Activated CD4-positive, alpha-beta memory T cell treated with anti-CD3 and anti-CD28 coated beads, Interleukin-2, amount 10 ng/mL, durations not matched to agents 7 days and 5 days (primary cell): ENCODE measurements at regions not wholly inside any gene's neighbourhood (a gene's known extent, or its start where the extent isn't known, plus 50 kb on each side); places are given as distances from the start of the nearest gene placed in this dataset.
"Not testable (repeated sequence)": the region's sequence is repeated elsewhere in the genome, so short reads cannot be mapped to it uniquely, and the experiment has no call there.

ENCODE experiments used
- CTCF ChIA-PET: fragments of 350-600 bp; sonication (Branson Sonifier 250); formaldehyde crosslinking; loops from one replicate; lab custom pipeline; 2021; ENCODE audit warnings: antibody characterized with exemption, inconsistent platforms; lab: Charles Lee
- POLR2A ChIA-PET: fragments of 350-600 bp; sonication (Branson Sonifier 250); formaldehyde crosslinking; loops from one replicate; lab custom pipeline; 2021; ENCODE audit warnings: antibody characterized with exemption; lab: Charles Lee
- DNase-seq: peaks from one replicate; pipeline ENCODE4 v3.0.0-alpha.2; 2020
- H3K27ac Mint-ChIP-seq: one replicate; pipeline ENCODE4 v1.8.0; 2021; ENCODE audit warnings: mild to moderate bottlenecking, mixed read lengths
- H3K27me3 Mint-ChIP-seq: one replicate; pipeline ENCODE4 v1.8.0; 2021; ENCODE audit warnings: mixed read lengths
- H3K36me3 Mint-ChIP-seq: one replicate; pipeline ENCODE4 v1.8.0; 2021; ENCODE audit warnings: low read depth, mixed read lengths
- H3K4me1 Mint-ChIP-seq: one replicate; pipeline ENCODE4 v1.8.0; 2021; ENCODE audit warnings: mixed read lengths
- H3K4me3 Mint-ChIP-seq: one replicate; pipeline ENCODE4 v1.8.0; 2021; ENCODE audit warnings: mild to moderate bottlenecking, mixed read lengths
- H3K9me3 Mint-ChIP-seq: one replicate; pipeline ENCODE4 v1.8.0; 2021; ENCODE audit warnings: mixed read lengths

DNA sequence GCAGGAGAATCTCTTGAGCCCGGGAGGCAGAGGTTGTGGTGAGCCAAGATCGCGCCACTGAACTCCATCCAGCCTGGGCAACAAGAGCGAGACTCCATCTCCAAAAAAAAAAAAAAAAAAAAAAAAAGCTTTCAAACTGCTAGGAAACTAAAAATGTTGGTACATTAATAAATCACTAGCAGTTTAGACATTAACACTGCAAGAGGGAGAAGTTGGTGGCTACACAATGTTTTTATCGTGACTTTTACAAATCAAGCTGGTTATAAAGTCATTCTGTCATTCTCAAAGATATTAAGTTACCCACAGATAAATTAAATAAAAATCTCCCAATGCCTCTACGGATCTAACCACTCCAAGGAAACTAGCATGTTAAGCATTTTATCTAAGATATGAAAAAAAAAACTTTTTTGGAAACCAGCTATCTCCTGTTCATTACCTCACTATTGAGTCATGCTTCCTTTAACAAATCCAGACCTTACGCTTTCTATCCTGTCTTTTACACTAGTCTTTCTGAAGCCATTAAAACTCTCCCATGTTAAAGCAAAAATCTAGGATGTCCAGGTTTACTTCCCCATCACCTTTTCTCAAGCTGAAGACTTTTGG lies 85.9 kb upstream of the SMURF2 start:
- no peaks in the 10 kb centered on the region for H3K9me3 Mint-ChIP-seq
- POLR2A ChIA-PET, result no interaction called here

DNA sequence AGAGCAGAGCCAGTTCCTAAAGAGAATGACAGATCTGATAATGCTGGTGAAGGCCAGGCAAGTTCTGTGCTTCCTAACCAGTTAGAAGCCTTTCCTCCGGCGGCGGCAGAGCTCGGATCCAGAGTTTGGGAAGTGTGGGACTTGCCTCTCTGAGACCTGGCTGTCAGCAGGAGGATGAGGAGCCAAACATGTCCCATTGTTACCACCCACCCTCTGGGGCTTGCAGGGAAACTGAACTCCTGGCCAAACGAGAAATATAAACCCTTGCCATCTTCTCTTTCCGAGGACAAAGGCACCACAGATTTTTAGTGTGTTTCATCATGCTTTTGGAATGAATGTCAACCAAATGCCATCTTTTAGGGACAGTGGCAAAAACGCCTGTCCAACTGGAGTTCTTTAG lies 80.2 kb upstream of the SMURF2 start:
- CTCF ChIA-PET, result no interaction called here
- no peaks in the 10 kb centered on the region for H3K9me3 Mint-ChIP-seq
- H3K27ac Mint-ChIP-seq, result no peak overlapping the region
- peaks cover 5% of the 10 kb centered on the region for H3K4me1 Mint-ChIP-seq
- no peak for DNase-seq
- H3K36me3 Mint-ChIP-seq, result peaks cover 5% of the 10 kb centered on the region
- no peak overlapping the region for H3K4me3 Mint-ChIP-seq
- H3K27me3 Mint-ChIP-seq, result no peaks in the 10 kb centered on the region
- POLR2A ChIA-PET, result no interaction called here

More for the DNA sequence above, 85.9 kb upstream of the SMURF2 start:
- no peak for DNase-seq
- no peak overlapping the region for H3K4me3 Mint-ChIP-seq
- no peak overlapping the region for H3K27ac Mint-ChIP-seq
- H3K4me1 Mint-ChIP-seq, result peaks cover 4% of the 10 kb centered on the region
- CTCF ChIA-PET, result interaction anchor here (0.7 to 0.9 kb wide), 2 partner anchors 39 to 530 kb away, joined by 5 to 6 read pairs; no protein-coding TSS in a partner anchor
- H3K36me3 Mint-ChIP-seq, result peaks cover 35% of the 10 kb centered on the region
- no peaks in the 10 kb centered on the region for H3K27me3 Mint-ChIP-seq

DNA sequence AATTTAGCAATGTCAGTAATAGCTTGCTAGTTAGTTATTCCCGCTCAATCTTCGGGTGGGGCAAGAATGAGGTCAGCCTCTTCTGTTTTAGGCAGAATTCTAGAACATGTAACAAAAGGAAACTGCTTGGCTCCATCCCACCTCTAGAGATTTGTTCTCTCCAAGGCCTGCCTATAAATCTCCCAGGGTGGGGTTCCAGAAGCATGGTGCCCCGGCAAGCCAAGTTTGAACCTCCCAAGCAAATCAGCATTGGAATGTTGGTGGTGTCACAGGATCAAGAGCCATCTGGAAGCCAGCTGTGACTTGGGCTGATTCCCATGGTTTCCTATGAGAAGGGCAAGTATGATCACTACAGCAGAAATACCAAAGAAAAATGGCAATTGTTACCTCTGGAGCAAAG lies 79.8 kb upstream of the SMURF2 start:
- H3K36me3 Mint-ChIP-seq, H3K9me3 Mint-ChIP-seq, H3K4me3 Mint-ChIP-seq, H3K27me3 Mint-ChIP-seq, H3K4me1 Mint-ChIP-seq, DNase-seq, CTCF ChIA-PET, POLR2A ChIA-PET, H3K27ac Mint-ChIP-seq: not testable (repeated sequence)

DNA sequence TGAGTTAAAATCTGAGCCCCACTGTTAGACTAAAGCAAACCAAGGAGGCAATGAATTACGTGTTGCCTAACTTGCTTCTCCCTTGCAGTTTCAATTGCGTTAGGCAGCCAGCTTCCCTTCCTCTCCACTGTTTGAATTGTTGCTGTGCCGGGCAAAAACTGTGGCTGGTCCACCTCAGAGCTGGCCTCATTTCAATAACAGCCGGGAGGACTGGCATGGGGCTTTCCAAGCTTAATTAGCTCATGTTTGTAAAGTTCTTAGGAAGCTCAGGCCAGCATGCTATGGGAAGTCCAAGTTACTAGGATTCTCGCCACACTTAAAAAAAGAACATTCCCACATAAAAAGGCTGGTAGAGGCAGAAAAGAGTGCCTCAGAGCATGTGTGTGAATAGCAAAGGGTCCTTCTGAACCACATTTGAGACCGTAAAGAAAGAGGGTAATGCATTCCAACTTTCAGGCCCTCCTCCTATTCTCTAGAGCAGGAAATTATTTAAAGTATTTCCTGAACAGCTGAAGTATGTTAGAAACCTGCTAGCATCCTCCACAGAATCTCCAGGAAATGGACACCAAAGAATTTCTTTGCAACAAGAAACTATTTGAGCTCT lies 79.0 kb upstream of the SMURF2 start:
- Mint-ChIP-seq H3K36me3 (no peaks in the 10 kb centered on the region), H3K4me3 (no peak overlapping the region), H3K4me1 (peaks cover 11% of the 10 kb centered on the region), H3K9me3 (no peaks in the 10 kb centered on the region), H3K27me3 (no peaks in the 10 kb centered on the region), H3K27ac (no peak overlapping the region)
- no peak for DNase-seq
- ChIA-PET POLR2A (no interaction called here), CTCF (interaction anchor here (0.6 kb wide), 1 partner anchor 166 kb away, joined by 3 read pairs; no protein-coding TSS in a partner anchor)

DNA sequence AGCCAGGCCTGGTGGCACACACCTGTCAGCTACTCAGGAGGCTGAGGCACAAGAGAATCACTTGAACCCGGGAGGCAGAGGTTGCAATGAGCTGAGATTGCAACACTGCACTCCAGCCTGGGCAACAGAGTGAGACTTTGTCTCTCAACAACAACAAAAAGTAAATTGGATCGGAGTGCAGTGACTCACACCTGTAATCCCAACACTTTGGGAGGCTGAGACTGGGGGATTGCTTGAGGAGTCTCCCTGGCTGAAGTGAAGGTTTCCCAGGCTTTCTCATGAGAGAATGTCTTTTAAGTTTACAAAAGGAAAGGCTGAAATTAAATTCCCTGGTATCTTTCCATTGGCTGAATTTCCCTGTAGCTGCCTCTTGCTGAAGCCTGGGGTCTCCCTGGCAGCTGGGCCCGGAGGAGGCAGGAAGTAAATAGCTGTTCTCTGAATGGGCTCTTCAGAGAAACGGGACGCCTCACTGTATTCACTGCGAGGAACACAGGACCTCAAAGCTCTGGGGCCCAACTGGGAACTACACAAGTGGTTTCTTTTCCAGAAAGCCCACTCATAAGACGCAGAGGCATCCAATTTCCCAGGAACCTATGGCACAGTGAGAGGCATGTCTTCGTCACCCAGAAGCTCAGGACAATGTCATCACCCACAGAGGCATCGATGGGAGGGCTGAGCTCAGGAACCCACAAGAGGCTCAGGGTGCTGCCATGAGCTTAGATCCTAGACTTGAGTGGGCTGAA lies 77.4 kb upstream of the SMURF2 start:
- Mint-ChIP-seq H3K4me3 (no peak overlapping the region), H3K27ac (no peak overlapping the region), H3K9me3 (no peaks in the 10 kb centered on the region), H3K36me3 (no peaks in the 10 kb centered on the region), H3K27me3 (no peaks in the 10 kb centered on the region), H3K4me1 (peaks cover 11% of the 10 kb centered on the region)
- no peak for DNase-seq
- POLR2A ChIA-PET, result interaction anchor here (1.0 to 2.3 kb wide), 2 partner anchors 78 to 233 kb away, joined by 3 to 6 read pairs; partner anchors contain the start of genes CEP95, DDX5 and SMURF2
- CTCF ChIA-PET, result interaction anchor here (1.2 to 1.6 kb wide), 2 partner anchors 90 to 92 kb away, joined by 3 to 8 read pairs; no protein-coding TSS in a partner anchor

DNA sequence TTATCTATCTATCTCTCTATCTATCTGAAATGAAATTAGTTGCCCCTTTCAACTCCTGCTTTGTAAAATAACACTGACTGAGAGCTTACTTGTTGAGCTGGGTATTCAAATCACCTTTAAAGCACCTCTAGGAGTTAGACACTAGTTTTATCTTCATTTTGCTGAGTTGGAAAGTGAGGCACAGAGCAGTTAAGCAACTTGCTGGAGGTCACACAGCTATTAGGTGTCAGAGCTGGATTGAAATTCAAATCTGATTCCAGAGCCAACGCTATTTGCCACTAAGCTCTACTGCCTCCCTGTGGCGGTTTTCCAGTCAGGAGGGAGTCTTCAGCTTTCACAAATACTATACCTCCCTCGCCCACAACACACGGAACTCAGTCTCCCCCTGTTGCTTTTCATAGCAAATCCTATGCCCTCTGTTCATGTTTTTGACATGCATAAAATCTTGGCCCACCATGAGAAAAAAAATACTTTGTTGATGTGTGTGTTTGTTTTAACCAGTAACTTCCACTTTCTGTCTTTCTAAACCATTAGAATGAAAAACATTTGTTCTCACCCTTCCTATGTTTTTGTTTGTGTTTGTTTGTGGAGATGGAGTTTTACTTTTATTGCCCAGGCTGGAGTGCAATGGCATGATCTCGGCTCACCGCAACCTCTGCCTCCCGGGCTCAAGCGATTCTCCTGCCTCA lies 74.8 kb upstream of the SMURF2 start:
- H3K4me1 Mint-ChIP-seq, result peaks cover 11% of the 10 kb centered on the region
- no peak overlapping the region for H3K27ac Mint-ChIP-seq
- DNase-seq, result peak; percentile 71
- H3K36me3 Mint-ChIP-seq, result no peaks in the 10 kb centered on the region
- H3K9me3 Mint-ChIP-seq, result no peaks in the 10 kb centered on the region
- ChIA-PET CTCF (interaction anchor here (0.7 to 2.0 kb wide), 19 partner anchors 10 to 318 kb away, joined by 3 to 12 read pairs (median 7); partner anchors contain the start of genes POLG2 and SMURF2), POLR2A (interaction anchor here (1.1 to 2.0 kb wide), 6 partner anchors 23 to 313 kb away, joined by 3 to 7 read pairs (median 4); partner anchors contain the start of genes CEP95 and POLG2)
- H3K27me3 Mint-ChIP-seq, result no peaks in the 10 kb centered on the region
- H3K4me3 Mint-ChIP-seq, result no peak overlapping the region

DNA sequence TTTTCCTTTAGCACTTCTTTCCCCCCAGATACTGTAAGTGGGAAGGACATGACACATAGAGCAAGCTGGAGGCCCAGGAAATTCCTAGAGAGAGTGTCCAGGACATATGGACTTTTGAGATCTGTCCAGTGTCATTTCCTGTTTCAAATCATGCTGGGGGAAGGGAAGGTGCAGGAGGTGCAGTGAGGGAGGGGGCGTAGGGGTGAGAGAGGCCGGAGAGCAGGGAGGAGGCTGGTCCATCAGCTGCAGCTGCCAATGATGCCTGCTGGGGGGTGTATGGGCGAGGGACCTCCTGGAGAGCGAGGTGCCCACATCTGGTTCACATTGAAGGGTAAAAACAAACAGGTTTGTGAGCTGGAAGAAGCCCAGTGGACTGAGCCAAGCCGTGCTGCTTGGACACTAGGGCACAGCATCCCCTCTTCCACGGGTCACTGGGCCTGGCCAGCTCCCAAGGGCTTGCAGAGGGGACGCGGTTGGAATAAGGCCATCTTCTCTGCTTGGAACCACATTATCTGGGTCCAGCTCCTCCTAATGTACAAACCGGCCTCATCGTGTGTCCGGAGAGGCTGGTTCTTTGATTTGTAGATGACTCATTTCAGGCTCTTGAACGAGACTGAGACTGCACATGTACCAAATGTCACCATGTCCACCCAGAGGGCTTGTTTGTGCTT lies 70.4 kb upstream of the SMURF2 start:
- no peak overlapping the region for H3K4me3 Mint-ChIP-seq
- no peaks in the 10 kb centered on the region for H3K9me3 Mint-ChIP-seq
- peaks cover 7% of the 10 kb centered on the region for H3K4me1 Mint-ChIP-seq
- ChIA-PET CTCF (no interaction called here), POLR2A (no interaction called here)
- H3K27ac Mint-ChIP-seq, result no peak overlapping the region
- no peaks in the 10 kb centered on the region for H3K27me3 Mint-ChIP-seq
- no peaks in the 10 kb centered on the region for H3K36me3 Mint-ChIP-seq
- no peak for DNase-seq

DNA sequence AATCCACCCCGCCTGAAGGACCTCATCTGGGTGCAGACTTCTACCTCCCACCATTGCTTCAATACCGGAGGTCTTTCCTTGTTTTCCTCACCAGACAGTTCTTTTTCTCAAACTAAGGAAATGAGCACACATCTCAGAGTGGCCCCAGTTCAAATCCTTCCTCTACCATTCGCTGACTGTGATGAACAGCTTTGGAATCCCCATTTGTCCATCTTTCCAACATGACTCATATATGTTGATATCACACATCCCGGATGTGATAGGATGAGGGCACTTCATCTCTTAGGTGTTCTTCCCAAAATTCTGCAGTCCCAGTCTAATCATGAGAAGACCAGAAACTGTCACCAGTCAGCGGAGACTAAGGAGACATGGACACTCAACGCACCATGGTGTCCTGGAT lies 67.9 kb upstream of the SMURF2 start:
- H3K4me3 Mint-ChIP-seq, H3K4me1 Mint-ChIP-seq, DNase-seq, H3K27me3 Mint-ChIP-seq, H3K36me3 Mint-ChIP-seq, POLR2A ChIA-PET, H3K9me3 Mint-ChIP-seq, CTCF ChIA-PET, H3K27ac Mint-ChIP-seq: not testable (repeated sequence)

DNA sequence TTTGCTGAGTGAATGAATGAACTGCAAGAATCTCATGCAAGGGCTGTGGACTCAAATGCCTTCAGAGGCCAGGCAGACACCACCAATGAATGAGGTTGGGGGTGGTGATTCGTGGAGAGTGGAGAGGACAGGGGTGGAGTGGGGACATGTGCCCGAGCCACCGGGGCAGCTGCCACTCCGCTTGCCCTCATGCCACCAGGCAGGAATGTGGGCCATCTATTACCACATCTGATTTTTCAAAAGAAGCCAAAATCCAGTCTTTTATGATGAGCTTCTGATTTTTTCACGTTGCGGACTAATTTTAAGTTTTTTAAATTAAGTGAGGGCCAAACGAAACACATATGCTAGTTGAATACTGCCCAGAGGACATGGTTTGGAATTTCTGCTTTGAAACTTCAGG lies 67.1 kb upstream of the SMURF2 start:
- no peak overlapping the region for H3K27ac Mint-ChIP-seq
- H3K4me3 Mint-ChIP-seq, result no peak overlapping the region
- CTCF ChIA-PET, result no interaction called here
- POLR2A ChIA-PET, result no interaction called here
- DNase-seq, result no peak
- H3K36me3 Mint-ChIP-seq, result no peaks in the 10 kb centered on the region
- no peaks in the 10 kb centered on the region for H3K4me1 Mint-ChIP-seq
- H3K9me3 Mint-ChIP-seq, result no peaks in the 10 kb centered on the region
- no peaks in the 10 kb centered on the region for H3K27me3 Mint-ChIP-seq

DNA sequence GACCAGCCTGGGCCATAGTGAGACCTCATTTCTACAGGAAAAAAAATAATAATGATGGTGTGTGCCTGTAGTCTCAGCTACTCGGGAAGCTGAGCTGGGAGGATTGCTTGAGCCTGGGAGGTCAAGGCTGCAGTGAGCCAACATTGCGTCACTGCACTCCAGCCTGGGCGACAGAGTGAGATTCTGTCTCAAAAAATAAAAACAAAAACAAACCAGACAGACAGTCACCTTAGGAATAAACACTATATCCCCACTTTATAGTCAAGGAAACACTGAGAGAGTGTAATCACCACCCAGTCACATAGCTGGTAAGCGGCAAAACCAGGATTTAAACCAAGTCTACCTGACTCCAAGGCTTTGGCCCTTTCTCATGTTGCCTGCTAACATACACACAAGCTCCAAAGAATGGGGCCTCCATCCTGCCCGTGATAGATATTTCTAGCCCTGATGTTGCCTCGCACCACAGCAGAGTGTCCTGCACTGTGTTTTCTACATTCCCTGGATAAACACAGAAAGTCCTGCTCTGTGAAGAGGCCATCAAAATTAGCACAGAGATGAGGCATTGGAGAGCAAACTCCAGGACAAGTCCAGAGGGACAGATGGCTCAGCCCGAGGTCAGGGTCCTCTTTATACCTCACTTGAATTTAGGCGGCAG lies 66.1 kb upstream of the SMURF2 start:
- Mint-ChIP-seq H3K4me1 (no peaks in the 10 kb centered on the region), H3K36me3 (no peaks in the 10 kb centered on the region), H3K27me3 (no peaks in the 10 kb centered on the region), H3K27ac (no peak overlapping the region), H3K9me3 (no peaks in the 10 kb centered on the region), H3K4me3 (no peak overlapping the region)
- CTCF ChIA-PET, result interaction anchor here (3.4 kb wide), 1 partner anchor 8 kb away, joined by 12 read pairs; no protein-coding TSS in a partner anchor
- DNase-seq, result no peak
- POLR2A ChIA-PET, result no interaction called here

DNA sequence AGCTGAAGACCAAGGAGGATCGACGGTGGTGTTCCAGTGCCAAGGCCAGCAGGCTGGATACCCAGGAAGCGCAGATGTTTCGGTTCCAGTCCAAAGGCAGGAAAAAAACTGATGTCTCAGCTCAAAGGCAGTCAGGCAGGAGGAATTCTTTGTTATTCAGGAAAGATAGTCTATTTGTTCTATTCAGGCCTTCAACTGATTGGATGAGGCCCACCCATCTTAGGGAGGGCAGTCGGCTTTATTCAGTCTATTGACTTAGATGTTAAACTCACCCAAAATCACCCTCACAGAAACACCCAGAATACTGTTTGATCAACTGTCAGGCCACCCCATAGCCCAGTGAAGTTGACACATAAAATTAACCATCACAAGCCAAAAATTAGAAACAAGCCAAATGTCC lies 63.9 kb upstream of the SMURF2 start:
- H3K27me3 Mint-ChIP-seq, DNase-seq, H3K36me3 Mint-ChIP-seq, H3K4me1 Mint-ChIP-seq, H3K9me3 Mint-ChIP-seq, H3K4me3 Mint-ChIP-seq, H3K27ac Mint-ChIP-seq, POLR2A ChIA-PET: not testable (repeated sequence)
- CTCF ChIA-PET, result interaction anchor here (3.4 kb wide), 1 partner anchor 10 kb away, joined by 12 read pairs; no protein-coding TSS in a partner anchor

DNA sequence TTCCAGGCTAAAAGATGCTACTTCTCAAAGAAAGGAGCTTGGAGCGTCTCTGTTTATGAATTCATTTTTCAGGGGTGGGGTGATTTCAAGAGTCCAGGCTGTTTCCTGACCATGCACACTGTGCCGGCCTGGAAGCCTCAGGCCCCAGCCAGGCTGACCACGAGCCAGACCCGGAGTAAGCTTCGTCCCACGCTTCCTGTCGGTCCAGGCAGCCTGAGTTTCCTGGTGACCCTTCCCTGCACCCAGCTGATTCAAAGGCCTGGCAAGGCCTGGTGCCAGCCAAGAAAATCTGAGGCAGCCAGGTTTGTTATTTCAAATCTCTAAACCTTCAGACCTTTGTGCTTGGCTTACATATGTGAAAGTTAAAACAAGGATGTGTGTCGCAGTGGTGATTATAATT lies 62.1 kb upstream of the SMURF2 start:
- H3K36me3 Mint-ChIP-seq, H3K4me1 Mint-ChIP-seq, DNase-seq, H3K4me3 Mint-ChIP-seq, H3K9me3 Mint-ChIP-seq, CTCF ChIA-PET, H3K27me3 Mint-ChIP-seq, POLR2A ChIA-PET, H3K27ac Mint-ChIP-seq: not testable (repeated sequence)
